Activated CD8-positive, alpha-beta T cell treated with anti-CD3 and anti-CD28 coated beads for 36 hours (primary cell): ENCODE measurements at regions not wholly inside any gene's neighbourhood (a gene's known extent, or its start where the extent isn't known, plus 50 kb on each side); places are given as distances from the start of the nearest gene placed in this dataset.

Experiments
- ATAC-seq: fragments of 200-7000 bp; cut with Tn5 transposase; one replicate; pipeline ENCODE4 v1.10.0; 2021; ENCODE audit warnings: mild to moderate bottlenecking, moderate library complexity
- CTCF ChIA-PET: fragments of 350-600 bp; sonication (Branson Sonifier 250); formaldehyde crosslinking; loops from one replicate; lab custom pipeline; 2021; ENCODE audit warnings: antibody characterized with exemption; lab: Charles Lee
- POLR2A ChIA-PET: fragments of 350-600 bp; sonication (Branson Sonifier 250); formaldehyde crosslinking; loops from one replicate; lab custom pipeline; 2021; ENCODE audit warnings: antibody characterized with exemption; lab: Charles Lee
- DNase-seq: peaks from one replicate; pipeline ENCODE4 v3.0.0-alpha.2; 2020
- H3K27ac Mint-ChIP-seq: one replicate; pipeline ENCODE4 v1.8.0; 2021; ENCODE audit warnings: mild to moderate bottlenecking, mixed read lengths
- H3K27me3 Mint-ChIP-seq: one replicate; pipeline ENCODE4 v1.8.0; 2021; ENCODE audit warnings: mixed read lengths
- H3K36me3 Mint-ChIP-seq: one replicate; pipeline ENCODE4 v1.8.0; 2021; ENCODE audit warnings: low read depth, mixed read lengths
- H3K4me1 Mint-ChIP-seq: one replicate; pipeline ENCODE4 v1.8.0; 2021; ENCODE audit warnings: low read depth, mixed read lengths
- H3K4me3 Mint-ChIP-seq: one replicate; pipeline ENCODE4 v1.8.0; 2021; ENCODE audit warnings: mild to moderate bottlenecking, moderate library complexity, mixed read lengths
- H3K9me3 Mint-ChIP-seq: one replicate; pipeline ENCODE4 v1.8.0; 2021; ENCODE audit warnings: mixed read lengths
- CTCF ChIP-seq: fragments of 200-600 bp; IDR thresholded peaks from one replicate; pipeline ENCODE4 v1.8.0; 2022; ENCODE audit warnings: antibody characterized with exemption, mild to moderate bottlenecking
- intact Hi-C: fragments of 100-400 bp; cut with micrococcal nuclease; formaldehyde crosslinking; loops from one replicate; pipeline ENCODE4 v1.10.0; 2022

GRCh38 chr7:47653550-47654411 is 71.9 kb upstream of the TNS3 start:
- no peaks in the 10 kb centered on the region for H3K27me3 Mint-ChIP-seq
- H3K4me3 Mint-ChIP-seq = no peak overlapping the region
- no peak for TF ChIP-seq CTCF
- no peaks in the 10 kb centered on the region for H3K9me3 Mint-ChIP-seq
- H3K4me1 Mint-ChIP-seq = no peaks in the 10 kb centered on the region
- CTCF ChIA-PET = no interaction called here
- intact Hi-C loops = no loop called here
- H3K27ac Mint-ChIP-seq = no peak overlapping the region
- DNase-seq (no peak), ATAC-seq (no peak)
- POLR2A ChIA-PET = no interaction called here
- H3K36me3 Mint-ChIP-seq = no peaks in the 10 kb centered on the region

- no peak overlapping the region for H3K27ac Mint-ChIP-seq
- DNase-seq = no peak
- H3K9me3 Mint-ChIP-seq = no peaks in the 10 kb centered on the region
- ATAC-seq = no peak
- TF ChIP-seq CTCF = no peak
- H3K4me1 Mint-ChIP-seq = peaks cover 4% of the 10 kb centered on the region
- no peaks in the 10 kb centered on the region for H3K27me3 Mint-ChIP-seq
- intact Hi-C loops = no loop called here
- H3K4me3 Mint-ChIP-seq = no peak overlapping the region
- POLR2A ChIA-PET = no interaction called here
- CTCF ChIA-PET = no interaction called here
- H3K36me3 Mint-ChIP-seq = no peaks in the 10 kb centered on the region
Measured at GRCh38 chr7:47652591-47652990, 70.7 kb upstream of the TNS3 start.

DNA sequence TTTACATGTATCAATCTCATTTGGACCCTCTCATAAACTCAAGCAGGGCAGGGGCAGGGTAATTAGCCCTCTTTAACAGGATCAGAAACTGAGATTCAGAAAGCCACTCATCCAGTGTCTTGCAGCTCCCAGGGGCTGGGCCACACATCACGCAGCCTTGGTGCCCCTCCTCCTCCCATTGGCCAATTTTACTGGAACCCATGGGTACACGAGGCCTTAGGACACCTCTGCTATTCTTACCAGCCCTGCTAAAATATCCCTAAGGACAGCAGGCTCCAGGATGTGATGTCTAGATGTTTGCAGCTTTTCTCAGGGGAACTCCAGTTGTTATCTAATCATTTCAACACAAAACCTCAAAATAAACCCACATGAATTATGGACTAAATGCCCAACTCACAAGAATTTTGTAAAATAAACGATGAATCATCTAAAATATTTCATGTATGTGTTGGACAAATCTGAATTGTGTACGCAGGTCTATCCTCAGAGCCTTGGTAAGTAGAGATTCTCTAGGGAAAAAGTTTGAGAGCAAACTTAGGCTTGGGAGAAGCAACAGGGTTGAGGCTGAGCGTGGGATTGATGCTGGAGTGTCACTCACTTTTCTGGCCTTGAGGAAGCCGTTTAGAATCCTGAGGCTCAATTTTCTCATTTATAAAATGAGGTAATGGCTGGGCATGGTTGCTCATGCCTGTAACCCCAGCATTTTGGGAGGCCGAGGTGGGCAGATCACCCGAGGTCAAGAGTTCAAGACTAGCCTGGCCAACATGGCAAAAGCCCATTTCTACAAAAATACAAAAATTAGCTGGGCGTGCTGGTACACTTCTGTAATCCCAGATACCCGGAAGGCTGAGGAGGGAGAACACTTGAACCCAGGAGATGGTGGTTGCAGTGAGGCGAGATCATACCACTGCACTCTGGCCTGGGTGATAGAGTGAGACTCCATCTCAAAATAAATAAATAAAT is 69.7 kb upstream of the TNS3 start:
- Mint-ChIP-seq H3K27ac (no peak overlapping the region), H3K36me3 (no peaks in the 10 kb centered on the region), H3K4me3 (no peak overlapping the region), H3K4me1 (peaks cover 14% of the 10 kb centered on the region), H3K27me3 (no peaks in the 10 kb centered on the region), H3K9me3 (no peaks in the 10 kb centered on the region)
- DNase-seq (no peak), ATAC-seq (no peak)
- intact Hi-C loops = no loop called here
- ChIA-PET CTCF (no interaction called here), POLR2A (no interaction called here)
- no peak for TF ChIP-seq CTCF

DNA sequence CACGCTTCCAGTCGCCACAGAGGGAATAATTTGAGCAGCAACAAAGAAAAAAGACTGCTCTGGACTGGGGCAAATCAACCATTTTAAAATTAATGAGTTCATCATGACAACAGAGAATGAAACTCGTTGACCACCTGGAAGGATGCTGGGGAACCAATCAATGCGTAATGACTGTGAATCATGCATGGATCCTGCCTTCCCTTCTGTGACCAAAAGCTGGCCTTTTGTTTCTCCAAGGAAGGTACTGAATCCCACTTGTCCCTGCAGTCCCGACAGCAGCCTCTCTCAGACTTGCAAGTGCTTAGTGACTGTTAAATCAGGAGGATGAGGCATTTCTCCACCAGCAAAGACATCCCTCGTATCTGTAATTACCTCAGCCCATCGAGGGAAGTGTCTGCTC is 68.0 kb upstream of the TNS3 start:
- Mint-ChIP-seq H3K27ac (no peak overlapping the region), H3K9me3 (peaks cover 6% of the 10 kb centered on the region), H3K4me1 (peaks cover 15% of the 10 kb centered on the region), H3K27me3 (no peaks in the 10 kb centered on the region), H3K4me3 (no peak overlapping the region), H3K36me3 (no peaks in the 10 kb centered on the region)
- ChIA-PET CTCF (no interaction called here), POLR2A (no interaction called here)
- DNase-seq = no peak
- intact Hi-C loops = no loop called here
- no peak for TF ChIP-seq CTCF
- ATAC-seq = no peak
